Lower leg skin (tissue), 4 donors: ENCODE measurements at regions not wholly inside any gene's neighbourhood (a gene's known extent, or its start where the extent isn't known, plus 50 kb on each side); places are given as distances from the start of the nearest gene placed in this dataset.
A peak's percentile ranks its signal among the peaks of the same experiment; 100 is the strongest.
"Not testable (repeated sequence)": the region's sequence is repeated elsewhere in the genome, so short reads cannot be mapped to it uniquely, and the experiment has no call there.

ENCODE experiments used
- DNase-seq, 2 donors: peaks; one replicate each; pipeline ENCODE4 v3.0.0-alpha.2; 2019; ENCODE audit warnings: low spot score in 2 of 2
- H3K4me3 ChIP-seq: fragments of 200-600 bp; sonication (generic); 2 replicates; pipeline ENCODE4 v1.5.1; 2017; ENCODE audit warnings: mild to moderate bottlenecking, low read depth; ENCODE audit not compliant: poor library complexity, severe bottlenecking
- POLR2A ChIP-seq, 2 donors: fragments of 450-650 bp; IDR thresholded peaks; one replicate each; pipeline ENCODE4 v1.6.1; 2016 to 2017; ENCODE audit warnings: antibody characterized with exemption in 2 of 2, mild to moderate bottlenecking in 1 of 2, moderate library complexity in 1 of 2
- WGBS, 2 donors: methylation state at CpG; one replicate each; pipeline ENCODE4 v1.1.5; 2018; 5-methylcytosine and 5-hydroxymethylcytosine counted together
- intact Hi-C: fragments of 100-400 bp; cut with DNase I; formaldehyde crosslinking; loops from one replicate; pipeline ENCODE4 v1.15.0; 2023; ENCODE audit warnings: low total_unique reads
- TF ChIP-seq, protein P1 (sequence below), 3 donors: fragments of 450-650 bp; IDR thresholded peaks; one replicate each; pipeline ENCODE4 v1.5.1; 2016; ENCODE audit warnings: antibody characterized with exemption in 3 of 3, mild to moderate bottlenecking in 3 of 3, moderate library complexity in 2 of 3

DNA sequence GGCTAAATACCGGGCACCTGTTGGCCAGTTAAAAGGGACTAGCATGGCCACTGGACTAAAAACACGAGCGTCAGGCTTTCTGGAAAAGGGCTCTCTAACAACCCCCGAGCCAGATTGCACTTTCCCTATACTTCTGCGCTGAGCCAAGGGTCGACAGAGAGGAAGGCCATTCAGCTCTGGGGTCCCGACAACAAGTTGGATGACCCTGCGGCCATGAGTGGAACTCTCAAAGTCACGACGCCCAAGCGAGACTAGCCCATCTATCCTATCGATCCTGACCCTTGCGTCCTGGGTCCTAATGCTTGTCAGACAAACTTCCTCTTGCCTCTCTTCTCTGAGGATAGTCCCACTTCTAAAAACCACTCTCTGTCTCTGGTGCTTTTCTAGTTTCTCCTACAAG, 99.9 kb upstream of the PRDX6 start:
- TF ChIP-seq POLR2A (IDR thresholded peaks at IDR 0.05), result no peak
- TF ChIP-seq, protein P1, sequence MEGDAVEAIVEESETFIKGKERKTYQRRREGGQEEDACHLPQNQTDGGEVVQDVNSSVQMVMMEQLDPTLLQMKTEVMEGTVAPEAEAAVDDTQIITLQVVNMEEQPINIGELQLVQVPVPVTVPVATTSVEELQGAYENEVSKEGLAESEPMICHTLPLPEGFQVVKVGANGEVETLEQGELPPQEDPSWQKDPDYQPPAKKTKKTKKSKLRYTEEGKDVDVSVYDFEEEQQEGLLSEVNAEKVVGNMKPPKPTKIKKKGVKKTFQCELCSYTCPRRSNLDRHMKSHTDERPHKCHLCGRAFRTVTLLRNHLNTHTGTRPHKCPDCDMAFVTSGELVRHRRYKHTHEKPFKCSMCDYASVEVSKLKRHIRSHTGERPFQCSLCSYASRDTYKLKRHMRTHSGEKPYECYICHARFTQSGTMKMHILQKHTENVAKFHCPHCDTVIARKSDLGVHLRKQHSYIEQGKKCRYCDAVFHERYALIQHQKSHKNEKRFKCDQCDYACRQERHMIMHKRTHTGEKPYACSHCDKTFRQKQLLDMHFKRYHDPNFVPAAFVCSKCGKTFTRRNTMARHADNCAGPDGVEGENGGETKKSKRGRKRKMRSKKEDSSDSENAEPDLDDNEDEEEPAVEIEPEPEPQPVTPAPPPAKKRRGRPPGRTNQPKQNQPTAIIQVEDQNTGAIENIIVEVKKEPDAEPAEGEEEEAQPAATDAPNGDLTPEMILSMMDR (IDR thresholded peaks at IDR 0.05), result no peak
- H3K4me3 ChIP-seq, result no peak overlapping the region
- intact Hi-C loops, result no loop called here
- DNase-seq, result no peak
- 92 to 93% methylated on average over 13 of the region's 13 CpGs for WGBS, 2 donors

DNA sequence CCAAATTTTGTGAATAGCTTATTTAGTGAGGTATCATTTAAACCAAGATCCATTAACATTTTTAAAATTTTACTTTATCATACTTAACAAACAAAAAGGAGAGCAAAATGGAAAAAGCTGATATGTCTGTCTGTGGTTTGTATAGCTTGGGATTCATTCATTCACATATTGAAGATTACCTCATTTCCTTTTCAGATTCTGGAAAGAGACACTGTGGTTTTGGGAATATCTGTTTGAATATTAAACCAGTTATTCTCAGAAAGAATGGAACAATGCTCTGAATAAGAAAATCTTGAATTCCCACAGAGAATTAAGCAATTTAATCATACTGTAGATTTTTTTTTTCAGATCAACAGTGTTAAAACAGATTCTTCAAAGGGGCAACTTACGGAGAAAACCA, 93.8 kb upstream of the PRDX6 start:
- DNase-seq, result no peak
- H3K4me3 ChIP-seq, result no peak overlapping the region
- intact Hi-C loops, result no loop called here
- WGBS, 2 donors, result 63 to 78% methylated on average over 1 of the region's 1 CpG
- no peak for TF ChIP-seq POLR2A (IDR thresholded peaks at IDR 0.05)
- TF ChIP-seq, protein P1 (IDR thresholded peaks at IDR 0.05), result no peak

DNA sequence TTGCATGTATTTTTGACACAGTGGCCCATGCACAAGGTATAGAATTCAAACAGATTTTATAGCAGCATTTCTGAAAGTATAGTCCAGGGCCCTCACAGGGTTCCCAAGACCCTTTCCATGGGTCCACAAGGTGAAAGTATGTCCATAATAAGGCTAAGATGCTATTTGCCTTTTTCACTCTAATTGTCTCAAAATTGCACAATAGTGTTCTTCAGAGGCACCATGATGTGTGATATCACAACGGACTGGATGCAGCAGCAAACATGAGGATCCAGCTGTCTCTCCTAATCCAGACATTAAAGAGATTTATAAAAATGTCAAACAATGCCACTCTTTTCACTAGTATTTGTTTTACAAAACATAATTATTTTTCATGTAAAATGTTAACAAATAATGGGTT, 88.8 kb upstream of the PRDX6 start:
- H3K4me3 ChIP-seq, result no peak overlapping the region
- DNase-seq, result no peak
- TF ChIP-seq, protein P1 (IDR thresholded peaks at IDR 0.05), result no peak
- no peak for TF ChIP-seq POLR2A (IDR thresholded peaks at IDR 0.05)
- 83% methylated on average over 1 of the region's 1 CpG for WGBS, 2 donors
- intact Hi-C loops, result no loop called here

- peak in 1 of 2 donors; percentile 23 for DNase-seq
- intact Hi-C loops, result no loop called here
- WGBS, 2 donors, result 60 to 79% methylated on average over 8 of the region's 8 CpGs
- TF ChIP-seq, protein P1 (IDR thresholded peaks at IDR 0.05), result no peak
- TF ChIP-seq POLR2A (IDR thresholded peaks at IDR 0.05), result no peak
- no peak overlapping the region for H3K4me3 ChIP-seq
Measured at GRCh38 chr1:173392895-173393658, 84.1 kb upstream of the PRDX6 start.

DNA sequence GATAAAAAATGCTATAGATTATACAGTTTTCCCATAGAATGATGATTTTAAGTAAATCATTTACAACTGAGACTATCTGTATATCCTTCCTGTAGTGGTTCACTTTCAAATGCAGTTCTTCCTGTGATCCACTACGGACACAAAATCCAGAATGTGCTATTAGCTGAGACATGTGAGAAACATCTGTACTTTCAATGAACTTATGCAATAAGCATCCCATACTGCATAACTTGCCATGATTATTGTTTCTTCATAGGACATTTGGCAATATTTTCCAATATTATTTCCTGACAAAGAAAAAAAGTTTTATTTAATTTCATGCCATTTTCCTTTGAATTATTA, 83.5 kb upstream of the PRDX6 start:
- DNase-seq, result no peak
- intact Hi-C loops, result no loop called here
- 54 to 67% methylated on average over 1 of the region's 1 CpG for WGBS, 2 donors
- H3K4me3 ChIP-seq, result no peak overlapping the region
- TF ChIP-seq POLR2A (IDR thresholded peaks at IDR 0.05), result no peak
- TF ChIP-seq, protein P1 (IDR thresholded peaks at IDR 0.05), result no peak

DNA sequence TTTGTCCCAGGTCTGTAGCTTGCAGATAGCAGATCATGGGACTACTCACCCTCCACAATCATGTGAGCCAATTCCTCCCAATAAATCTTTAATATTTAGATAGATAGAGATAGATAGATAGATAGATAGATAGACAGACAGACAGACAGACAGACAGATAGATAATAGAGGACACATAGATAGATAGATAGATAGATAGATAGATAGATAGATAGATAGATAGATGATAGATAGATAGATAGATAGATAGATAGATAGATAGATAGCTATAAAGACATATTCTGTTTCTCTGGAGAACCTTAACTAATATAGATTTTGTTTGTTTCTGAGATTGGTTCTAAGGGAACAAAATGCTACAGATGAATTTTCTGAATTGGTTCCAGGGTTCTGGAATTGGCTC, 82.3 kb upstream of the PRDX6 start:
- H3K4me3 ChIP-seq, intact Hi-C loops, DNase-seq: not testable (repeated sequence)
